GM21360 (cell line): ENCODE measurements at regions not wholly inside any gene's neighbourhood (a gene's known extent, or its start where the extent isn't known, plus 50 kb on each side); places are given as distances from the start of the nearest gene placed in this dataset.

Experiments
- ATAC-seq: cut with Tn5 transposase; IDR thresholded peaks from one replicate; pipeline ENCODE4 v1.9.1; 2021; ENCODE audit warnings: mild to moderate bottlenecking, moderate library complexity; ENCODE audit not compliant: unreplicated experiment

DNA sequence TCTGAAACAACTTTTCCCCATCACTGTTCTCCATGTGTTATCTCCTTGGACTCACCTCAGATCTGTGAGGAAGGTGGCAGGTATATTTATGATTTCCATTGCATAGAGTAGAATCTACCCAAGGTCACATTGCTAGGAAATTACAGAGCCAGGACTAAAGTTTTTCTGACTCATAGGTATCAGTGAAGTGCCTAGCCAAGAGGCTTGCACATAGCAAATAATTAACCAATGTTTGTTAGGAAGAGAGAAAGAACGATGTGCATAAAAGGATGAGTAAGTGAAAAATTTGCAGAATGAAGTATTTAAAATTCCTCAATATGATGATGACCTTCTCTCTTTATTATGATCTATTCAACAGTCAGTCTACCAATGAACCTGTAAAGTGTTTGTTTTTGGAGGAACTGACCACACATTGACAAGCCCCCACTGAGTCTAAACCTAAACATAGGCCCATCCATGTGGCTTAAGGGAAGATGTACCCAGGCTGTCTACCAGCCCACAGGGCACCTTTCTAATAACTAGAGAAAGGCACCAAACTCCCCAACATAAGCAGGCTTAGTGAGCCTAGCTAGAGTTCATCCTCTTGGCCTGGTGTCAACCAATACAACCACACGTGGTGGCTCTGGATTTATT lies 252.9 kb upstream of the ZMIZ1 start:
- no peak for ATAC-seq

DNA sequence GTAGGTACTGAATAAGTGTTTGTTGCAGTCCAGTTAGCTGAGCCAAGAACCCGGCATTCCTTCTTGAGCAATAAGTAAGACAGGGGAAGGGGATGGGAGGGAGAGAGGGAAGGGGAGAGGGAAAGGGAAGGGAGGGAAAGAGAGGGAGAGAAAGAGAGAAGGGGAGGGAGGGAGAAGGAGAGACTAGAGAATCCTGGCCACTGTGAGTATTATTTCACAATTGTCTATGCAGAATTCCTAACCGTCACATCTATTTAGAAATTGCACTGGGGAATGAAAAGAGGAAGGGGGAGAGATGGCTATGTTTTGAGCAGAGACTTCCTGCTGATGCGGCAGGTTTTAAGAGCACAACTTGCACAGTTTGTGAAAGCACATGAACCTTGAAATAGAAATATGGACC lies 251.4 kb upstream of the ZMIZ1 start:
- no peak for ATAC-seq

DNA sequence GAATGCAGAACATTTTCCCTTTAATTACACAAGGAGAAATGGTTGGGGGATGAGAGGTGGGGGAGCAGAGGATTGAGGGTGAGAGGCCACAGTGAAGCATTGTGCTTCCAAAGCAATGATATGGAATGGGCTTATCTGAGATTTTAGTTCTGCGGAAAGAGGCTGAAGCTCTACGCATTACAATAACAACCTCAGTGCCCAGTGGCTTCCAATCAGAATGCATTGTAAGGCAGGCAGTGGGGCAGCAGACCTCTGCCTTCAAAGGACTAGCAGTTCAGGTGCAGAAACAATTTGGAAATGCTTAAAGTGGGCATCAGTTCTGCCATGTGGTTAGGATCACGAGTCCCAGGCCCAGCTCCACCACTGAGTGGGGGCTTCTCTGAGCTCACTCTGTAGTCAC lies 251.0 kb upstream of the ZMIZ1 start:
- no peak for ATAC-seq

DNA sequence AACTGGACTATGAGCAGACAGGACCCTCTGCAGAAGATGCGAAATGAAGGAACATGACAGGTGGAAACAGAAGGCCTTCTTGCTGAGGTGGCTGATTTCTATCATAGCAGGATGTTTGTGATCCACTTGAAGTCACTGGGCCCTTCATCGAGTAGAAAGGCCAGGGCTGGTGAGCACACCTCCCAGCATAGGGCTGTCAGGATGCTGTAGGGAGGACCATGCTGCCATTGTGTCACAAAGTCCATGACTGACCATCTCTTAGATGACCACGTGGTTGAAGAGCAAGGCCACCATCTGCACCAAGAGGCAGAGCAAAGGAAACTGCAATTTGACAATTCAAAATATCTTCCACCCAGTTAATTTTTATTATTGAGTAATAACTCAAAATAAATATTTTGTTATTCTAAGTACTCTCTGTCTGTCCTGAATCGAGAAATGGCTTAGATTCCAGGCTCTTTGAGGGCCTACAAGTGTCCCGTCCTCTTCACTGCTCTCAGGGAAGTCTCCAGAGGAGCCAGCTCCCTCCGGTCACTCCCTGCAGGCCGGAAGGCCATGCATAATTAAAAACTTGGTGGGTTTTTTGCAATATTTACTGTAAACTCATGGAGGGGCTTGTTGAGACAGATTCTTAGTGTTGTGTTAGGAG lies 249.3 kb upstream of the ZMIZ1 start:
- no peak for ATAC-seq

DNA sequence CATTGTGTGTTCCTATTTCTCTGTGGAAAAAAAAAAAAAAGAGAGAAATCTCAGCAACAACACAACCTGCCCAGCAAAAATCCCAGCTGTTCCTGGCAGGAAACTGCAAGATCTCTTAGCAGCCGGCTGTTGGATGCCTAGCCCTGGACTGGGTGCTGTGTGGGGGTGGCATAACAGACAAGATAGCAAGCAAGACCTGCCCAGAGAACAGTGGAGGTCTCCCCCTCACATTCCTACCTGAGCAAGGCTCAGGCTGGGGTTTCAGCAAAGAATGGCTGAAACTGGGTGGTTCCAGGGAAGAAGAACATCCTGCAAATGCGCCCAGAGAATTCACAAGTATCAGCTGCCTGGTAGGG lies 248.8 kb upstream of the ZMIZ1 start:
- ATAC-seq = no peak

DNA sequence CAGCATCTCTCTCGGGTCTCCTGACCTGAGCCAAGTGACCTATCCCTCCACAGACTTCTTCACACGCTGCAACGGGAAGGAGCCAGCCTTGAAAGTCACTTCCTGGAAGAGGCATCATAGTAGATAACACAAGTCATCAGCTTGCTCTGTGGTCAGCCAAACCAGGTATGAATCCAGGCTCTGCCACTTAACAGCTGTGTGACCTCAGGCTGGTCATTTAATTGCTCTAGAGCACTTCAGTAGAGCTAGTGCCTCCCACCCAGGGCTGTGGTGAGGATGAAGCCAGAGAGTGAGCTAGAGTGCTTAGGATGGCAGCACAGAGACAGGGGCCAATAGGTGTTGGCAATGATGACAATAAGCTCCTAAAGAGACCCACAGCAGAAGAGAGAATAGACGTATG lies 247.7 kb upstream of the ZMIZ1 start:
- no peak for ATAC-seq

DNA sequence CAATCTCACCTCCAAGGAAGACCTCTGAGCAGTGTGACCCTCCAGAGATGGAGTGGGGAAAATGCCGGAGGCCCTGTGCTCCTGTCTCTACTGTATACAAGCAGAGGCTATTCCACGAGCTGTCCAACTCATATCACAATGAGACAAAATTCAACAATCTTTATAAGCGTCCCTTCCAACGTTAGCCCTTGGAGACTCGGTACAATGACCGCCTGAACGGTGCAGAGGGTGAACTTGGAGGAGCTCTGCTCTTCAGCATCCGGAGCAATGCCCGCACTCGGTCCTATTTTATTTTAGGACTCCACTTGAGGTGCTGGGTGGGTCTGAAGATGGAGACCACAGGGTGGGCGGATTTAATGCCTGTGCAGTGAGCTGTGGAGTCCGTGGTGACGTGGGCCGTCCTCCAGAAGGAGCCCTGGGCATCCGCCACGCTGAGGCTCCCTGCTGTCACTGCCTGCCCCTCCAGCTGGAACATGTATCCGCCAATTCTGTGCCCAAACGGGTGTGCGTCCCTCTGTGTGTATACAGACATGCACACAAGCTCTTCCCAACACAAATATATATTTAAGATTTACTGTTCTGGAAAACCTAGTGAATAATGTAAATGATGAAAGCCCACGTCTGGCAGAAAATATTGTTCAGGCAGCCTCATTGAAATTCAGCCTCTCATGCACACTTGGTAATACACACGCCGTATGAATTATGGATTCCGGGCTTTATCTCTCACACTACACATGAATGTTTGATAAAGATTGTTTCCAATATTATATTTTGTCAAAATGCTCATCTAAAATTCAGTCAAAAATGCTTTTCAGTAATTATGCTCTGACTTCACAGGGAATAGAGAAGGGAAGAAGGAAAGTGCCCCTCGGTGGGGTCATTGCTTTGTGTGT lies 239.9 kb upstream of the ZMIZ1 start:
- no peak for ATAC-seq

DNA sequence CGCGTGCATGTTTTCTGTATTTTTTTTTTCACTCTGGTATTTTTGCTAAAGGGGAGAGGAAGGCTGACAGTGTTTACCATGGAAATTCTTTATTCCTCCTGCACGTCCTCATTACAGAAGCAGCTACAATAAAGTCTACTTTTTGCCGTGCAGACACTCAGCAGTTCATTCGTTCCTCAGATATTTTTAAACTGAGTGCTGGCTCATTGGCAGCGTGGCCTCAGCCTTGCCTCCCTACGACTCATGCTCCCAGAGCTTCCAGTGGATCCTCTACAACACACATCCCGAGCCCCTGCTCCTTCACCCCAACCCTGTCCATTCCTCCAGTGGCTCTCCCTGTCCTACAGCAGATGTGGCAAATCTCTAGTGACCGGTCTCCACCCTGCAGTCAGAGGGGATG lies 239.2 kb upstream of the ZMIZ1 start:
- no peak for ATAC-seq

DNA sequence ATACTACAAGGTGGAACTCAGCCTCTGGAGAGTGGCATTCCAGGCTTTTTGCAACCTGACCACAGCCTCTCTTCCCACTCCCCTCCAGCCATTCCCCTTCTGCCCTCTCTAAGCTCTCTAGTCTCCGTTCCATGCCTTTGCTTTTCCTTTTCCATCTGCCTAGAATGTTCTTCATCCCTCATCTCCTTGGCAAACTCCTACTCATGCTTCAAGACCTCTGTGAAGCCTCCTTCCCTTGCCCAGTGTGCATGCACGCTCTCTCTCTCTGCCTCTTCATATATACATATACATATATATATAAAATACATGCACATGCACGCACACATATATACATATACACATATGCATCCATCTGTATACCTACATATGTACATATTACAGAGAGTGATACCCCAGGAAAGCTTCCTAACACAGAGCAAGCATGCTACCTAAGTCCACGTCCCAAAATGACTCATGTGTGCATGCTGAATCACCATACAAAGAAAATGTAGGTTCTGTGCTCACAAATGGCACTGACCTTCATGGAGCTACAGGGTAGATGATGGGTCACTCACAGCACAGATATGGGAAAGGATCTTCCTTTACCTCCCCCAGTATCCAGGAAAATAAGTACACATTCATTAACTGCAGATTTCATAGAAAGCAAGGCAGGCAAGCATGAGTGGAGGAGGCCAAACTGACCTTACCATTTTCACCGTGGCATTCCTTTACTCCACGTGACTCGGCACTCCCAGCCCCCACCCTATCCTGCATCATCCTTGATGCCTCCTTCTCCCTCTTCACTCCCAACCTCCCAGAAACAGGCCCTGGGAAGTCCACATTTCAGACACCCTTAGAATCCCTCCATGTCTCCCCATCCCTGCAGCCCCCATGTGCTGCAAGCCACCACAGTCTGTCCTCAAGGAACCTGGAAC lies 238.4 kb upstream of the ZMIZ1 start:
- ATAC-seq = no peak

DNA sequence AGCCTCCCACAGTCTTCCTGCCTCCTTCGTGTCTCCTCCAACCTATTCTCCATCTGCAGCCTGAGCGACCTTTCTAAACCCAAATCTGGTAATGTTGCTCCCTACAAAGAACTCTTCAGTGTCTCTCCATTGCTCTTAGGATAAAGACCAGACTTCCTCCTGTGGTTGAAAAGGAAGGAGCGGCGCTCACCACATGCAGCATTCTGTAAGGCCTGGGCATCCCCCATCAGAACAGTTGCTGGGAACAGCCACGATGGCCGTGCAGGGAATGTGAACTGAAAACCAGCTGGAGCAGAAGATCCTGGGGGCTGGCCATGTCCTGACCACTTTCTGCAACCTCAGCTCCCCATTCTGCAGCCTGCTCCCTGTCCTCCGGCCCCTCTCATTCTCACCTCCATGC lies 237.8 kb upstream of the ZMIZ1 start:
- ATAC-seq = no peak

DNA sequence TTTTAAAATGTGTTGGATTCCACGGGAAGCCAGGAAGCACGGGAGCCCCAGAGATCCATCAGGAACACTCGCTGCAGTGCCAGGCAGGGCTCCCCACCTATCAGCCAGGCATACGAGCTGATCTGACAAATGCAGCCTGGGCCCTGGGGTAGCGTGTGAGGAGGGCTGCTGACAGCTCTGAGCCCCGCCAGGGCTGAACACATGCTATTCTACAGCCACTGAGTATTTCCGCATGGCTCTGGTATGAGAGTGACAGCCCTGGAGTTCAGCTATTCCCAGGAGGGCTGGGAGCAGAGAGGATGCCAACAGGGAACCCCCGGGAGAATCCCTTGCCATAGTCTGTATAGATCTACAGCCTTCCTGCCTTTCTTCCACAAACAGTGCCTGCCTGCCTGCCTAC lies 237.3 kb upstream of the ZMIZ1 start:
- no peak for ATAC-seq

DNA sequence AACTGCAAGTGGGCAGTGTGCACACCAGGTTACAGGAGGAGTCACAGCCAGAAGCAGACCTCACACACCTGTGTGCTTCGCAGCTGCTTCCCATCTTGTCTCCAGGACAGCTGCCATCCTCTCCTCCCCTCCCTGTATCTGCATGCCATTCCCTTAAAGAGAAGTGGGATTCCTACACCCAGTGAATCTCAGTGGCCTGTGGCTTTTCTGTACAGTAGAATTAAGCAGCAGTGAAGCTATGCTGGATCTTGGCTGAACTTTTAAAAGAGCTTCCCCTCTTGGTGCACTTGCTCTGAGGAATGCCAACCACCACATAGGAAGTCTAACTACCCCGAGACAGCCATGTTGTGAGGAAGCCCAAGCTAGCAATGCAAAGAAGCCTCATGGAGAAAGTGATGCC lies 236.5 kb upstream of the ZMIZ1 start:
- no peak for ATAC-seq

DNA sequence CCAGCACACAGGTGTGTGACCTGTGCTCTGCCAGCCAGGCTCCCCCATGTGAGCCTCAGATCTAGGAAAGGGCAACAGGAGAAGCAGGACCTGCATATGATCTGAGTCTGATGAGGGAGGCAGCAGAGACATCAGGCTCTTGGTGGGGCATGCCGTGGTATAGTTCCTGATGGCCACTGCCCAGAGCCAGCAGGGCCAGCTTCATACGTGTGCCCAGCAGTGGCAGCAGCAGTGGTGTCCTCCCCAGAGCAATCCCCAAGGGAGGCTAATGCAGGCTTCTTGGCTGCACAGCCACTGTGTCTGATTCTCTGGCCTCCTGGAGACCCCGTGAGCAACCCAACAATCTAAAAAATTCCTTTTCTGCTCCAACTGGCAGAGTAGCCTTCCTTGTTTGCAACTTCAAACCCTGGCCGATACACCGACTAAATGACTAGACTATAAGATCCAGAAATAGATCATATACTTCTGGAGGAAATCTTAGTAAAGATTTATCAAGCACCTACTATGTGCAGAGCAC lies 230.6 kb upstream of the ZMIZ1 start:
- ATAC-seq = no peak

DNA sequence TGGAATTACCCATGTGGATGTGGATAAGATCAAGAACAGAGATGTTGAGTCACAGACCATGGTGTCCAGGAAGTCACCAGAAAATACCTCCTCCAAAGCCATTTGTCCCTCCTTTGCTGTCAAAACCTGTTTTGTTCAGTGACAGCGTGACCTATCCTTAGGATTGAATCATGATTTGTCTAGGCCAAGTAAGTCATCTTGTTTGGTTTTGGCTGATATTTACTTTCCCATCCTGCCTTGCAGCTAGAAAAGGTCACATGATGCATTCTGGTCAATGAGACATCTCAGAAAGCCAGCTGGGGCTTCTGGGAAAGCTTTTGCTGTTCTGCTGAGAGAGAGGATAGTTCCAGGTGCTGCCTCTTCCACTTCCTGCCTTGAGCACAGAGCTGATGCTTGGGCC lies 225.3 kb upstream of the ZMIZ1 start:
- no peak for ATAC-seq

DNA sequence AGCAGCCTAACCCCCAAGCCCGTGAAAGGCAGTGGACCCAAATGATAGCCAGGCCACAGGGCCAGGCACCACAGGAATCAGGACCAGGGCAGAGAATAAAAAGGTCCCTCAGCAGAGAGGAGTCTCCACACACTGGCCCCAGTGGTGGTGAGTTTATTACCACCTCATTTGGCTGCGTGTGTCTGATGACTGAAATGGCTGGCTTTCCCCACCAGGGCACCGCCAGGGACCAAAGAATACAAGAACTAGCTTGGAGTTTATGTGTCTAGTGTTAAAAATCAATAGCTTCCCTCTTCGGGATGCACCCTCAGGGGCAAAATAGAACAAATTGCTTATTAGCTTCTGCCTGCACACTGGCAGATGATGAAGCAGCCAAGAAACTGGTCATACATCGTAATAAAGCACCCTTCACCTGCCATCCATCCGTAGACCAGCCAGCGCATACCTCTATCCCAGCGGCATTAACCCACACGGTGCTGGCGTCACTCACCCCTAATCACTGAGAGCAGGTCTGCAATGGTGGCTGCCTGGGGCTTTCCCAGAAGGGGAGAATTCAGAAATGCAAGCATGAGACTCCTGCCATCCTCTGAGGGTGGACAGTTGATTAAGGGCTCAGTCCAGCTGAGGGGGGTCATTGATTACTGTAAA lies 223.7 kb upstream of the ZMIZ1 start:
- no peak for ATAC-seq

DNA sequence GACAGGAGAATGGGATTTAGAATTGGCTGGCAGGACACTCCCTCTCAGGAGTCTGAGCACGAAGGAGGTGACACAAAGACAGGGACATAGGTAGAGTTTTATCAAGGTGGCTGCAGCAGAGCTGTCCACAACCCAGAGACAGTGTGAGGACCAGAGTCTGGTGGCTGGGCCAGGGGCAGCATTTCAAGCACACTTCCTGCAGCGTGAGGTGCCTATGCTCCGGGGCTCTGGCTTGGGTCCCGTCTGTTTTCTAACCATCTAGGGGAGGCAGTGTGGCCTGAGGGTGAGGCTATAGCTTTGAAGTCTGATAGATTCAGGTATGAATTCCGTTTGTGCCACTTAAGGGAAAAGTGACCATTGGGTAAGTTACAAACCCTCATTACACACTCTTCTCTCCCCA lies 222.7 kb upstream of the ZMIZ1 start:
- ATAC-seq = no peak

DNA sequence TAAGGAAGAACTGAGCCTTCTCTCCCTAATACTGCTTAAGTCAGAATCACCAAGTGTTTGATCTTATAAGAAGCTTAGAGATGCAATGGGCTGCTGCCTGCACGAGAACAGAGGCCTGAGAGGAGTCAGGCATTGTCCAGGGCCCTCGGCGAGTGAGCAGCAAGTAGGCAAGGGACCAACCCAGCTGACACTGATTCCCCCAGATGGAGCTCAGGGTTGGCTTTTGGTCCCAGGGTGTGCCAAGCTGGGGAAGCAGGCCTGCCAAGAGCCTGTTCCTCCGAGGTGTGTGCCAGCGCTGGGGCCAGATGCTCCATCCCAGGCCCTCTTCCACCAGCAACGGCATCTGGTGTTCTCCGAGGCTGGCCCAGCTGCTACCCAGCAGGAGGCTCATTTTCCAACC lies 222.0 kb upstream of the ZMIZ1 start:
- ATAC-seq = no peak

DNA sequence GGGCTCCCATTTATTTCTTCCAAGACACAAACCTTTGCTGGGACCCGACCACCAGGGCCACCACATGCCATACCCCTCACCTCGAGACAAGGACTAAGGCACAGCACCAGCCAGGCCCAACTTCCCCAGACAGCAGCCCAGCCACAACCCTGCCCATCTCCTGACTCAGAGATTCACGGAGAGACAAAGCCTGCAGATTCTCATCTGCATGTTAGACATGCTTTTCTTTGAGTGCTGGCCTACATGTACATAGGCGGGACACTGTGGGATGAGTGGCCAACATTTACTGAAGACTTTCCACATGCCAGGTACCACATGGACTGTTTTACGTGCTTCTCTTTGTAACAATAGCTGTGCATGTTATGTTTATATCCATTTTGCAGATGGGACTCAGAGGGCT lies 221.3 kb upstream of the ZMIZ1 start:
- ATAC-seq = no peak

DNA sequence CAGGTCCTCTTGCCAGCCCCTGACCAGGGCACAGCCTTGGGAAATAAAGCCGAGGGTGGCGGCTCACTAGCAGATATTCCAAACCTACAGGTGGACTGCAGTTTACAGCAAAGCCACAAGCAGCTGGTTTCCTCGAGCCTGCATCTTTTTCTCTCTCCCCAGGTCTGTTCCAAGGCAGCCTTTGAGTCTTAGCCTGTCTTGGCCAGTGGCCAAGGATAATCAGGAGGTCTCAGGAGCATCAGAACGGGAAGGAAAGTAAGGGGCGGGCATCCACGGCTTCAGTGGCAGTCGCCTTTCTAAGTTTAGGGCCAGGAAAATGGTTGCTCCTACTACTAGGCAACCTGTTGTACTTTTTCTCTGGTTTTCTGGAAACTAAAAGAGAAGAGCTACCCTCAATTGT lies 219.7 kb upstream of the ZMIZ1 start:
- ATAC-seq = no peak

DNA sequence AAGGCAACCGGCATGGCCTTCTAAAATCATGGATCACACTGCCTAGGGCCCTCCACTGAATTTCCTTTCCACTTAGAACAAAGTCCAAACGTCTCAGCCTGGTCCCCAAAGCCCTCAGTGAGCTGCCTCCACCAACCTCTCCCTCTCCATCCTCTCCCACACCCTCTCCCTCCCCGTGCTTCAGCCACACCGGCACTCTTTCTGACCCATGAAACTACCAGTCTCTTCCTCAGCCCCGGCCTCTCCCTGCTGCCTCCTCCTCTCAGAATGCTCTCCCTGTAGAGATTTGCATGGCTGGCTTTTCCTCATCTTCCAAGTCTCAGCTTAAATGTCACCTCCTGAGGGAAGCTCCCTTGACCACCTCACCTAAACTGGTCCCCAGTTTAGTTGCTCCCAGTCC lies 219.0 kb upstream of the ZMIZ1 start:
- ATAC-seq = no peak
